GM12864 (cell line): ENCODE measurements at regions not wholly inside any gene's neighbourhood (a gene's known extent, or its start where the extent isn't known, plus 50 kb on each side); places are given as distances from the start of the nearest gene placed in this dataset.
A peak's percentile ranks its signal among the peaks of the same experiment; 100 is the strongest.

Experiments used
- DNase-seq: peaks from one replicate; pipeline ENCODE4 v3.0.0-alpha.2; 2011; ENCODE audit warnings: low read depth
- H3K4me3 ChIP-seq: 2 replicates; pipeline ENCODE4 v1.5.1; 2011; ENCODE audit warnings: mild to moderate bottlenecking, low read depth, low read length, control low read depth
- CTCF ChIP-seq: IDR thresholded peaks from 2 replicates; pipeline ENCODE4 v1.5.1; 2011; ENCODE audit warnings: low read depth, mild to moderate bottlenecking, moderate library complexity, low read length, control low read depth, inconsistent platforms; ENCODE audit errors: missing control alignments

DNA sequence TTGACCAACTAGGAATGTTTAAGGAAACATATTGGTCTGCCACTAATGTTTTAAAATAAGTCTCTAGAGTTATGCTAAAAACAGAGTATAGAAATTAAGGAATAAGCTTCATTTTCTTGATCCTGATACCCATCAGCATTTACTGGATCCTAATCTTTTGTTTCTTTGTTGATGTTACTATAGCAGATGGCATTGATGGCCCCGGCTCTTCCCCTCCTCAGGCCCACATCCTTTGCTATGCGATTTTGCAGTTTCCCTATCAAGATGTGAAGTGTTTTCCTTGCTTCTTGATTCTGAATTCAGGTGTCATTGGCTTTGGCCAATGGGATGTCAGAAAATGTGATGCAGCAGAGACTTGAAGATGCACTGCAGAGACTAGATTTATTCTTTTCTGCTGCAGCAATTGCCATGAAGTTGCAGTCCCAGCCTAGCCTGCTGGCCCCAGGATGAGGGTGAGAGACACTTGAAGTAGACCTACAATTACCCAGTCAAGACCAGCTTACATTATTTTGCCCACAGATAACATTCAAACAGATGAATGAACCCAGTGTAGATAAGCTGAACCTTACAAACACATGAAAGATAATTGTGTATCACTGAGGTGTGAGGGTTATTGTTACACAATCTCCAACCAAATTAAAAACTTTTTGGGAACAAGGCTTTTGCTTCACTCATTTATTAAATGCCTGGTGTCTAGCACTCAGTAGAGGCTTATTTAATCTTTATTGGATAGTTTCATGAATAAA lies 115.2 kb upstream of the ITGA4 start:
- DNase-seq = no peak
- TF ChIP-seq CTCF = no peak

GRCh38 chr2:181348107-181348837 lies 108.9 kb upstream of the ITGA4 start:
- no peak for TF ChIP-seq CTCF
- H3K4me3 ChIP-seq = no peak overlapping the region
- DNase-seq = peak; percentile 65

More for the DNA sequence above, 115.2 kb upstream of the ITGA4 start:
- no peak overlapping the region for H3K4me3 ChIP-seq

- no peak for DNase-seq
- no peak overlapping the region for H3K4me3 ChIP-seq
- TF ChIP-seq CTCF = no peak
Measured at GRCh38 chr2:181352158-181352557, 105.0 kb upstream of the ITGA4 start.

DNA sequence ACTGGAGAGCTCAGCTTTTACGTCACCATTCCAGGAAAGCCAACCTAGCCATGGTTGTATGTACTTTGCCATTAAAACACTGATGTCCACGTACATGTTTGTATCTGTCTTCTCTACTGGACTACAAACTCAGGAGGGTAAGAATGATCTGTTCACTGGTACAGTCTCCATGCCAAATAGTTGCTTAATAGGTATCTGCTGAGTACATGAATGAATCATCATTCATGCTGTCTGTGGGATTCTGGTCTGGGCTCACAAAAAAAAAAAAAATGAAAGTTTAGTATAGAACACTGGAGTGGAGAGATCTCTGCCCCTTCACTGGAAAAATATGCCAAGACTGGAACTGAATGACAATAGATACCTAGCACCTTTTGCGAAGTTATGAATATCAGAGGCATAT lies 102.6 kb upstream of the ITGA4 start:
- no peak overlapping the region for H3K4me3 ChIP-seq
- no peak for DNase-seq
- no peak for TF ChIP-seq CTCF

GRCh38 chr2:181356526-181357130 lies 100.6 kb upstream of the ITGA4 start:
- no peak for DNase-seq
- H3K4me3 ChIP-seq = no peak overlapping the region
- TF ChIP-seq CTCF = no peak

DNA sequence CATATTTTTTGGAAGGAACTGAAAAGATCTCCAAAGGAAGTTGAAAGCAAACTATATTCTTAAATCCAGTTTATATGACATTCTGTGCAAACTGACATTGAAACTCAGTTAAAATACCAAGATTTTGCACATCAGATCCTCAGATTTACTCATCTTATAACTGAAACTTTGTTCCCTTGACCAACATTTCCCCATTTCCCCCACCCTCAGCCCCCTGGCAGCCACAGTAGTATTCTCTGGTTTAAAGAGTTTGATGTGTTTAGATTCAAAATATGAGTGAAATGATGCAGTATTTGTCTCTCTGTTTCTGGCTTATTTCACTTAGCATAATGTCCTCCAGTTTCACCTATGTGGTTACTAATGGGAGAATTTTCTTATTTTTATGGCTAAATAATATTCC lies 99.2 kb upstream of the ITGA4 start:
- H3K4me3 ChIP-seq = no peak overlapping the region
- DNase-seq = no peak
- TF ChIP-seq CTCF = no peak

- TF ChIP-seq CTCF = no peak
- no peak for DNase-seq
- H3K4me3 ChIP-seq = no peak overlapping the region
Measured at GRCh38 chr2:181362561-181362960, 94.6 kb upstream of the ITGA4 start.
